Astrocyte of the spinal cord (primary cell): ENCODE measurements at regions not wholly inside any gene's neighbourhood (a gene's known extent, or its start where the extent isn't known, plus 50 kb on each side); places are given as distances from the start of the nearest gene placed in this dataset.

ENCODE experiments used
- DNase-seq: peaks from one replicate; pipeline ENCODE4 v3.0.0; 2011; ENCODE audit warnings: low read depth, low spot score
- H3K4me3 ChIP-seq: 2 replicates; pipeline ENCODE4 v1.5.1; 2011; ENCODE audit warnings: low read depth, mild to moderate bottlenecking, low read length, moderate library complexity
- CTCF ChIP-seq: IDR thresholded peaks from 2 replicates; pipeline ENCODE4 v1.5.1; 2012; ENCODE audit warnings: low read depth, mild to moderate bottlenecking, low read length, inconsistent platforms
- in situ Hi-C: cut with HindIII; loops from 2 replicates; pipeline ENCODE4 v1.10.0; 2017; ENCODE audit warnings: low sequenced_read_pairs

GRCh38 chr12:87185367-87185766, 843.8 kb downstream of the C12orf50 start:
- no peak for TF ChIP-seq CTCF
- no peak overlapping the region for H3K4me3 ChIP-seq
- no peak for DNase-seq
- in situ Hi-C loops, result no loop called here

GRCh38 chr12:87182696-87183233, 846.4 kb downstream of the C12orf50 start:
- TF ChIP-seq CTCF, result no peak
- no peak overlapping the region for H3K4me3 ChIP-seq
- in situ Hi-C loops, result no loop called here
- DNase-seq, result no peak

- no peak for TF ChIP-seq CTCF
- in situ Hi-C loops, result no loop called here
- DNase-seq, result no peak
- no peak overlapping the region for H3K4me3 ChIP-seq
Observed at GRCh38 chr12:87171356-87171755, 857.8 kb downstream of the C12orf50 start.

GRCh38 chr12:87169010-87169409, 860.2 kb downstream of the C12orf50 start:
- in situ Hi-C loops, result no loop called here
- TF ChIP-seq CTCF, result no peak

GRCh38 chr12:87165733-87166375, 863.3 kb downstream of the C12orf50 start:
- no peak for DNase-seq
- H3K4me3 ChIP-seq, result no peak overlapping the region
- in situ Hi-C loops, result no loop called here
- no peak for TF ChIP-seq CTCF

More at GRCh38 chr12:87169010-87169409, 860.2 kb downstream of the C12orf50 start:
- DNase-seq, result no peak
- H3K4me3 ChIP-seq, result no peak overlapping the region

- TF ChIP-seq CTCF, result no peak
- no peak overlapping the region for H3K4me3 ChIP-seq
- no peak for DNase-seq
- in situ Hi-C loops, result no loop called here
Observed at GRCh38 chr12:87163122-87163521, 866.1 kb downstream of the C12orf50 start.
